Astrocyte (in vitro differentiated cells and primary cell): ENCODE measurements at regions not wholly inside any gene's neighbourhood (a gene's known extent, or its start where the extent isn't known, plus 50 kb on each side); places are given as distances from the start of the nearest gene placed in this dataset.

Source experiments
- DNase-seq: peaks from one replicate; pipeline ENCODE4 v3.0.0-alpha.2; 2010; ENCODE audit warnings: low read depth
- FAIRE-seq: peaks from 2 replicates; lab custom pipeline; 2011; peaks lifted over from hg19 to GRCh38; lab: Jason Lieb, UNC
- H2AFZ ChIP-seq: 2 replicates; pipeline ENCODE4 v1.6.0; 2012; ENCODE audit warnings: low read depth, low read length, inconsistent platforms
- H3K27ac ChIP-seq: 2 replicates; pipeline ENCODE4 v1.5.1; 2011; ENCODE audit warnings: low read depth, low read length, inconsistent platforms
- H3K27me3 ChIP-seq: 2 replicates; pipeline ENCODE4 v1.6.0; 2011; ENCODE audit warnings: low read length, inconsistent platforms; ENCODE audit not compliant: insufficient read depth
- H3K36me3 ChIP-seq: 2 replicates; pipeline ENCODE4 v1.5.1; 2011; ENCODE audit warnings: low read length, inconsistent platforms; ENCODE audit not compliant: insufficient read depth
- H3K4me1 ChIP-seq: 2 replicates; pipeline ENCODE4 v1.5.1; 2011; ENCODE audit warnings: low read length, inconsistent platforms; ENCODE audit not compliant: insufficient read depth
- H3K4me2 ChIP-seq: 2 replicates; pipeline ENCODE4 v1.6.0; 2012; ENCODE audit warnings: low read length, inconsistent platforms
- H3K4me3 ChIP-seq: 2 replicates; pipeline ENCODE4 v1.5.1; 2011; ENCODE audit warnings: low read depth, mild to moderate bottlenecking, low read length, inconsistent platforms; ENCODE audit not compliant: insufficient read depth
- H3K79me2 ChIP-seq: 2 replicates; pipeline ENCODE4 v1.6.0; 2012; ENCODE audit warnings: mild to moderate bottlenecking, low read length, inconsistent platforms; ENCODE audit not compliant: insufficient read depth
- H3K9ac ChIP-seq: 2 replicates; pipeline ENCODE4 v1.6.0; 2012; ENCODE audit warnings: mild to moderate bottlenecking, low read length, inconsistent platforms
- H3K9me3 ChIP-seq: 2 replicates; pipeline ENCODE4 v1.5.1; 2012; ENCODE audit warnings: low read depth, mild to moderate bottlenecking, low read length, inconsistent platforms; ENCODE audit not compliant: insufficient read depth
- H4K20me1 ChIP-seq: 2 replicates; pipeline ENCODE4 v1.6.0; 2012; ENCODE audit warnings: low read length, inconsistent platforms; ENCODE audit not compliant: insufficient read depth
- H3K27ac Mint-ChIP-seq: one replicate; pipeline ENCODE4 v1.8.0; 2021; ENCODE audit warnings: mild to moderate bottlenecking, mixed read lengths; ENCODE audit not compliant: unreplicated experiment
- H3K27me3 Mint-ChIP-seq: one replicate; pipeline ENCODE4 v1.8.0; 2021; ENCODE audit warnings: low read depth, mixed read lengths; ENCODE audit not compliant: unreplicated experiment
- H3K36me3 Mint-ChIP-seq: one replicate; pipeline ENCODE4 v1.8.0; 2021; ENCODE audit warnings: low read depth, mixed read lengths; ENCODE audit not compliant: unreplicated experiment
- H3K4me1 Mint-ChIP-seq: one replicate; pipeline ENCODE4 v1.8.0; 2021; ENCODE audit warnings: low read depth, mixed read lengths; ENCODE audit not compliant: unreplicated experiment
- H3K4me3 Mint-ChIP-seq: one replicate; pipeline ENCODE4 v1.8.0; 2021; ENCODE audit warnings: mild to moderate bottlenecking, moderate library complexity, mixed read lengths; ENCODE audit not compliant: unreplicated experiment
- H3K9me3 Mint-ChIP-seq: one replicate; pipeline ENCODE4 v1.8.0; 2021; ENCODE audit warnings: mild to moderate bottlenecking, mixed read lengths; ENCODE audit not compliant: unreplicated experiment
- EZH2 ChIP-seq: IDR thresholded peaks from 2 replicates; pipeline ENCODE4 v1.6.1; 2012; ENCODE audit warnings: mild to moderate bottlenecking, low read length, inconsistent platforms; ENCODE audit not compliant: insufficient read depth
- TF ChIP-seq, protein P1 (sequence below): IDR thresholded peaks from 2 replicates; pipeline ENCODE4 v1.5.1; 2011; ENCODE audit warnings: low read depth, mild to moderate bottlenecking, inconsistent platforms, low read length, moderate library complexity; ENCODE audit not compliant: insufficient read depth

DNA sequence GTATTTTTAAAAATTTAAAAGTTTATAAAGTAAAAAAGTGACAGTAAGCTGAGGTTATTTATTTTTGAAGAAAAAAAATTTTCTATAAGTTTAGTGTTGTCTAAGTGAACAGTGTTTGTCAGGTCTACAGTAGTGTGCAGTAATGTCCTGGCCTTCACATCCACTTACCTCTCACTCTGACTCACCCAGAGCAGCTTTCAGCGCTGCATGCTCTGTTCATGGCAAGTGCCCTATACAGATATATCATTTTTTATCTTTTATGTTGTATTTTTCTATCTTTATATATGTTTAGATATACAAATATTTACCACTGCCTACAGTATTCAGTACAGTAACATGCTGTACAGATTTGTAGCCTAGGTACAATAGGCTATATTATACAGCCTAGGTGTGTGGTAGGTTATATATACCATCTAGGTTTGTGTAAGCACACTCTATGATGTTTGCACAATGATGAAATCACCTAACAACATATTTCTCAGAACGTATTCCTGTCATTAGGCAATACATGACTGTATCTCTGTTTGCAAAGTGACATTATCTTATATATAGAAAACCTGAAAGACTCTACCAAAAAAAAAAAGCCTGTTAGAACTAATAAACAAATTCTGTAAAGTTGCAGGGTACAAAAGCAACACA is 75.9 kb upstream of the TMC3 start:
- no peak overlapping the region for H2AFZ ChIP-seq
- no peaks in the 10 kb centered on the region for H3K4me1 Mint-ChIP-seq
- H3K36me3 ChIP-seq: no peaks in the 10 kb centered on the region
- DNase-seq: no peak
- H3K27ac ChIP-seq: no peak overlapping the region
- H3K27ac Mint-ChIP-seq: no peak overlapping the region
- H3K27me3 ChIP-seq: no peaks in the 10 kb centered on the region
- H4K20me1 ChIP-seq: no peaks in the 10 kb centered on the region
- H3K9me3 Mint-ChIP-seq: peaks cover 4% of the 10 kb centered on the region
- no peak for FAIRE-seq
- H3K79me2 ChIP-seq: no peaks in the 10 kb centered on the region
- TF ChIP-seq, protein P1, sequence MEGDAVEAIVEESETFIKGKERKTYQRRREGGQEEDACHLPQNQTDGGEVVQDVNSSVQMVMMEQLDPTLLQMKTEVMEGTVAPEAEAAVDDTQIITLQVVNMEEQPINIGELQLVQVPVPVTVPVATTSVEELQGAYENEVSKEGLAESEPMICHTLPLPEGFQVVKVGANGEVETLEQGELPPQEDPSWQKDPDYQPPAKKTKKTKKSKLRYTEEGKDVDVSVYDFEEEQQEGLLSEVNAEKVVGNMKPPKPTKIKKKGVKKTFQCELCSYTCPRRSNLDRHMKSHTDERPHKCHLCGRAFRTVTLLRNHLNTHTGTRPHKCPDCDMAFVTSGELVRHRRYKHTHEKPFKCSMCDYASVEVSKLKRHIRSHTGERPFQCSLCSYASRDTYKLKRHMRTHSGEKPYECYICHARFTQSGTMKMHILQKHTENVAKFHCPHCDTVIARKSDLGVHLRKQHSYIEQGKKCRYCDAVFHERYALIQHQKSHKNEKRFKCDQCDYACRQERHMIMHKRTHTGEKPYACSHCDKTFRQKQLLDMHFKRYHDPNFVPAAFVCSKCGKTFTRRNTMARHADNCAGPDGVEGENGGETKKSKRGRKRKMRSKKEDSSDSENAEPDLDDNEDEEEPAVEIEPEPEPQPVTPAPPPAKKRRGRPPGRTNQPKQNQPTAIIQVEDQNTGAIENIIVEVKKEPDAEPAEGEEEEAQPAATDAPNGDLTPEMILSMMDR: no peak
- no peak for TF ChIP-seq EZH2
- H3K9ac ChIP-seq: no peak overlapping the region
- no peaks in the 10 kb centered on the region for H3K27me3 Mint-ChIP-seq
- H3K36me3 Mint-ChIP-seq: no peaks in the 10 kb centered on the region
- H3K9me3 ChIP-seq: no peaks in the 10 kb centered on the region
- H3K4me1 ChIP-seq: no peaks in the 10 kb centered on the region
- H3K4me3 ChIP-seq: no peak overlapping the region
- H3K4me3 Mint-ChIP-seq: no peak overlapping the region
- H3K4me2 ChIP-seq: no peak overlapping the region

DNA sequence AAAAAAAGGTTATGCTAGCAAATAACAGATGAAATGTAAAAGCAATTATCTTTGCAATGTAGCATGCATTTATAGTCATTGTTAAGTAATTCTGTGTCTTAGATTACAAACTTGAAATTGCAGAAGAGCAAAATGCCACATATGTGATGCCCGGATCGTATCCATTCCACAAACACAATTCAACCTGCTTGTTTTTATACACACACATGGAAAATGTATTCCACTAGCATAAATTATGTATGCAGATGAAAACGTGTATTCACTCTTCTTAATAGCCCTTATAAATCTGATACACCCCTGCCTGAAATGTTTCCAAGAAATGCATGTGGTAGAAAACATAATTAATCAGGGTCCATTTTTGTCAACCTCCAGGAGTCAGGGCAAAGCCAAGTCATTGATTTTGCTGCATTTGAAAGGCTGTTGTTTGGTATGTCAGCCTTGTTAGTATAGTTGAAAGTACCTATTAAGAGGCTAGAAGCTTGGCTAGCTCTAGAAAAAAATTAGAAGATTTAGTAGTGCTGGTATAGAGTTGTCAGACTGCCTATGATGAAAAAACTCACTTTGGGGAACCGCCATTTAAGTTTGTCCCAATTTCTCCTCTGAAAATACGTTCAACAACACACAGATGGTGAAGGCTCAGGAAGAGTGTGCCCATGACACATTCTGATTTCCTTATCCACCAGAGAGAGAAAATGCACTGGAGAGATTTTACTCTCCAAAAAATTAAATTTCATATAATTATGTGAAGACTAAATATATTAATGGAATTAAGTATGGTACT is 69.2 kb upstream of the TMC3 start:
- Histone ChIP-seq H3K27ac (no peak overlapping the region), H3K4me1 (no peaks in the 10 kb centered on the region), H3K79me2 (no peaks in the 10 kb centered on the region), H4K20me1 (no peaks in the 10 kb centered on the region), H2AFZ (no peak overlapping the region), H3K4me2 (no peak overlapping the region), H3K4me3 (no peak overlapping the region), H3K27me3 (no peaks in the 10 kb centered on the region), H3K9ac (no peak overlapping the region), H3K9me3 (no peaks in the 10 kb centered on the region), H3K36me3 (no peaks in the 10 kb centered on the region)
- H3K4me3 Mint-ChIP-seq: no peak overlapping the region
- H3K9me3 Mint-ChIP-seq: peaks cover 4% of the 10 kb centered on the region
- no peaks in the 10 kb centered on the region for H3K36me3 Mint-ChIP-seq
- DNase-seq (no peak), FAIRE-seq (no peak)
- TF ChIP-seq, protein P1: no peak
- no peak for TF ChIP-seq EZH2
- H3K27ac Mint-ChIP-seq: no peak overlapping the region
- H3K27me3 Mint-ChIP-seq: no peaks in the 10 kb centered on the region
- H3K4me1 Mint-ChIP-seq: no peaks in the 10 kb centered on the region

DNA sequence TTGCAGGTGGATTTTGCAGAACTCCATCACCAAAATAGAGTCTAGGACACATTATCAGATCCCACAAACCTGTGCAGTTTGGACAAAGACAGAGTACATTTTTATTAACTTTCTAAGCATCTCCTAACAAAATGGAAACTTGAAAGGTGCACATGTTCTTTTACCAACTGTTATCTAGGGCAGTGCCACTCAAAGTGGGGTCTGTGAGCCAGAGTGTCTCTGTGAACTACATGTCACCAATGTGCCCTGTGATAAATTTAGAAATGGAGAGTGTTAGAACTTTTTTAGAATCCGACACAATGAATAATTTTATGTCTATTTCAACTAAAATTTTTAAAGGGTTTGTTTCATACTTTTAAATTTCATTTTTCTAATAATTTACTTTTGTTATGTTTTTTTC is 68.4 kb upstream of the TMC3 start:
- H3K9ac ChIP-seq: no peak overlapping the region
- DNase-seq (no peak), FAIRE-seq (no peak)
- H3K79me2 ChIP-seq: no peaks in the 10 kb centered on the region
- TF ChIP-seq, protein P1: no peak
- no peak for TF ChIP-seq EZH2
- H3K4me2 ChIP-seq: no peak overlapping the region
- H3K9me3 Mint-ChIP-seq: peaks cover 4% of the 10 kb centered on the region
- no peaks in the 10 kb centered on the region for H3K36me3 Mint-ChIP-seq
- no peak overlapping the region for H3K4me3 Mint-ChIP-seq
- no peaks in the 10 kb centered on the region for H3K36me3 ChIP-seq
- no peaks in the 10 kb centered on the region for H3K9me3 ChIP-seq
- no peak overlapping the region for H3K27ac Mint-ChIP-seq
- no peak overlapping the region for H2AFZ ChIP-seq
- no peaks in the 10 kb centered on the region for H4K20me1 ChIP-seq
- no peaks in the 10 kb centered on the region for H3K4me1 ChIP-seq
- no peak overlapping the region for H3K27ac ChIP-seq
- H3K4me3 ChIP-seq: no peak overlapping the region
- no peaks in the 10 kb centered on the region for H3K4me1 Mint-ChIP-seq
- H3K27me3 Mint-ChIP-seq: no peaks in the 10 kb centered on the region
- no peaks in the 10 kb centered on the region for H3K27me3 ChIP-seq
